ENCODE measurements at regions not wholly inside any gene's neighbourhood (a gene's known extent, or its start where the extent isn't known, plus 50 kb on each side); places are given as distances from the start of the nearest gene placed in this dataset.

DNA sequence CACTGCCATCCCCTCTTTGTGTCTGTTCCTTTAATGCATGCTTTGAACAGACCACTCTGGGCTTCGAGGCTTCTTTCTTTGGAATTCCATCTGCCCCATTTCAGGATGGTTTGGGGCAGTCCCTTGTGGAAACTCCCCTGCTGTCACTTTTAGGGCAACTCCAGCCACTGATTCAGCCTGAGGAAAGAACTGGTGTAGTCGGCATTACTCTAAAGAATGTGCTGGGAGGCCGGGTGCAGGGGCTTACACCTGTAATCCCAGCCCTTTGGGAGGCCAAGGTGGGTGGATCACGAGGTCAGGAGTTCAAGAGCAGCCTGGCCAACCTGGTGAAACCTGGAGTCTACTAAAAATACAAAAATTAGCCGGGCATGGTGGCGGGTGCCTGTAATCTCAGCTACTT is 358.1 kb upstream of the NUPR2 start:
- Histone ChIP-seq H3K27me3 (ENCODE audit: control insufficient read depth, insufficient read depth, low read length) (no peaks in the 10 kb centered on the region), H2BK5ac (ENCODE audit: low read depth, low read length, poor library complexity, severe bottlenecking) (no peak overlapping the region), H2AFZ (replicated peaks; ENCODE audit: low read length, poor library complexity) (no peak overlapping the region), H2AK5ac (ENCODE audit: low read depth, low read length) (no peak overlapping the region), H3K18ac (ENCODE audit: low read depth, low read length) (no peak overlapping the region), H4K20me1 (ENCODE audit: insufficient read depth, low read length) (no peaks in the 10 kb centered on the region), H3K27ac (ENCODE audit: insufficient read depth, low read length) (no peak overlapping the region), H3K4me2 (ENCODE audit: low read depth, low read length) (no peak overlapping the region), H3K4me1 (ENCODE audit: control insufficient read depth, insufficient read depth, low read length) (no peaks in the 10 kb centered on the region), H3K56ac (ENCODE audit: extremely low read depth, insufficient read depth, low read length) (no peak overlapping the region), H3K9me3 (ENCODE audit: control insufficient read depth, insufficient read depth, low read length) (peaks cover 69% of the 10 kb centered on the region), H3K4me3 (ENCODE audit: insufficient read depth, low read depth, low read length) (no peak overlapping the region), H4K8ac (ENCODE audit: low read depth in 2 of 2, low read length in 2 of 2) (no peak overlapping the region), H3K9me1 (ENCODE audit: insufficient read depth, low read length) (no peaks in the 10 kb centered on the region), H4K91ac (ENCODE audit: insufficient read depth, low read depth, low read length) (no peak overlapping the region), H2BK120ac (ENCODE audit: low read depth, low read length) (no peak overlapping the region), H2AK9ac (replicated peaks; ENCODE audit: low read depth, low read length, poor library complexity) (no peak overlapping the region), H3K79me1 (ENCODE audit: low read depth in 1 of 2, low read length in 2 of 2) (no peaks in the 10 kb centered on the region), H3K36me3 (ENCODE audit: control insufficient read depth, insufficient read depth, low read length) (no peaks in the 10 kb centered on the region), H3K4ac (ENCODE audit: low read depth, low read length) (no peak overlapping the region), H3K23ac (ENCODE audit: low read depth, low read length) (no peak overlapping the region), H4K5ac (ENCODE audit: low read depth, low read length) (no peak overlapping the region), H3K9ac (ENCODE audit: low read depth, low read length) (no peak overlapping the region), H2BK15ac (ENCODE audit: low read depth, low read length) (no peak overlapping the region), H3K14ac (replicated peaks; ENCODE audit: low read depth, low read length) (no peak overlapping the region), H2BK20ac (ENCODE audit: low read depth, low read length) (no peak overlapping the region)
- in situ Hi-C loops (cut with MboI; ENCODE audit: low sequenced_read_pairs), result no loop called here
- ATAC-seq (ENCODE audit: low read depth) (no peak), DNase-seq (no peak)
- ChIA-PET CTCF (no interaction called here), POLR2A (ENCODE audit: unreplicated experiment) (no interaction called here)
- TF ChIP-seq RAD21 (IDR thresholded peaks at IDR 0.05; ENCODE audit: low read length) (no peak), CTCF (conservative IDR thresholded peaks at IDR 0.05; ENCODE audit: low read depth, low read length) (no peak), RFX5 (IDR thresholded peaks at IDR 0.05; ENCODE audit: low read depth, low read length) (no peak), POLR2A (IDR thresholded peaks at IDR 0.05; ENCODE audit: low read depth, low read length) (no peak)
- TF ChIP-seq, protein P1, sequence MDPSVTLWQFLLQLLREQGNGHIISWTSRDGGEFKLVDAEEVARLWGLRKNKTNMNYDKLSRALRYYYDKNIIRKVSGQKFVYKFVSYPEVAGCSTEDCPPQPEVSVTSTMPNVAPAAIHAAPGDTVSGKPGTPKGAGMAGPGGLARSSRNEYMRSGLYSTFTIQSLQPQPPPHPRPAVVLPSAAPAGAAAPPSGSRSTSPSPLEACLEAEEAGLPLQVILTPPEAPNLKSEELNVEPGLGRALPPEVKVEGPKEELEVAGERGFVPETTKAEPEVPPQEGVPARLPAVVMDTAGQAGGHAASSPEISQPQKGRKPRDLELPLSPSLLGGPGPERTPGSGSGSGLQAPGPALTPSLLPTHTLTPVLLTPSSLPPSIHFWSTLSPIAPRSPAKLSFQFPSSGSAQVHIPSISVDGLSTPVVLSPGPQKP (IDR thresholded peaks at IDR 0.05; ENCODE audit: borderline replicate concordance, low read depth, low read length), result no peak
- intact Hi-C loops (cut with micrococcal nuclease), result no loop called here
- BruUV-seq (replicated peaks), result no TSS peak
- dilution Hi-C loops (cut with HindIII; ENCODE audit: low sequenced_read_pairs, unreplicated experiment), result no loop called here
- WGBS, 2 experiments (ENCODE audit: extremely low coverage in 2 of 2, insufficient read length in 1 of 2), result no CpG with 5 or more reads among the region's 6 CpGs
